AG09309 (cell line): ENCODE measurements at regions not wholly inside any gene's neighbourhood (a gene's known extent, or its start where the extent isn't known, plus 50 kb on each side); places are given as distances from the start of the nearest gene placed in this dataset.

Experiments
- DNase-seq: peaks from one replicate; pipeline ENCODE4 v3.0.0-alpha.2; 2010; ENCODE audit warnings: low read depth
- H3K4me3 ChIP-seq: 2 replicates; pipeline ENCODE4 v1.5.1; 2011; ENCODE audit warnings: mild to moderate bottlenecking, low read depth, low read length, moderate library complexity; ENCODE audit not compliant: control insufficient read depth
- TF ChIP-seq, protein P1 (sequence below): IDR thresholded peaks from 2 replicates; pipeline ENCODE4 v1.5.1; 2011; ENCODE audit warnings: mild to moderate bottlenecking, low read depth, low read length, inconsistent platforms; ENCODE audit not compliant: insufficient read depth, control insufficient read depth; ENCODE audit errors: missing control alignments

DNA sequence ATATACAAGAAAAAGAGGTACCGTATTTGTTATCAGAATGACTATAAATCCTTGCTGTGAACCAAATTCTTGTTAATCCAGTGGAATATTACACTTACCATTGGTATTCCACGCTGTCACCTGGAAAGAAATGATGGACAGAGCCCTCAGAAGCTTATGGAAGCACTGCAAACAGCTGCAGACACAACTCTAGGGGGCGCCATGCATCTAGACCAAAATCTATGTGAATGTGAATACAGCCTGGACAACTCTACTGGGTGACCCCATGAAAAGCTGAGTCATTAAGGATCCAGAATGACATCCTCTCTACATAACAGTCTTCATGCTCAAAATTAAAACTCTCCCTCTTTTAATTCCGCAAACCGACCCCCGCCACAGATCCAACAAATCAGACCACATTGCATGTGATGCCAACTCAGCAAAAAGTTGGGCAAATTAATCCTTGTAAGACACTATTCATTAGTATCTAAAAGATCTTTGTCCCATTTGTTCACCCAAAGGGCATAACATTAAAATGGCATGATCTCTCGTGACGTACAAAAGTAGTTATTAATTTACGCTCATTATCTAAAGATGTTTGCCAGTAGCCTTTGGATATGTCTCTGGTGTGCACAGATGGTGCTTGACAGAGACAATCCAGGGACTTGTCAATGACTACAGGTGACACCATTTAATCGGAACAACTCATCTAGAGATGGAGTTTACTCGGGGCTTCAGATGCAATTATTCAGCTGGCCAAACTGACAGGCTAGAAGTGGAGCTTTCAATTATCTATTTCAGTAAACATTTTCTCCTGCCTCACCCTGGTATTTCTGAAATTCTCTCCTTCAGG lies 552.7 kb upstream of the PSMD7 start:
- TF ChIP-seq, protein P1, sequence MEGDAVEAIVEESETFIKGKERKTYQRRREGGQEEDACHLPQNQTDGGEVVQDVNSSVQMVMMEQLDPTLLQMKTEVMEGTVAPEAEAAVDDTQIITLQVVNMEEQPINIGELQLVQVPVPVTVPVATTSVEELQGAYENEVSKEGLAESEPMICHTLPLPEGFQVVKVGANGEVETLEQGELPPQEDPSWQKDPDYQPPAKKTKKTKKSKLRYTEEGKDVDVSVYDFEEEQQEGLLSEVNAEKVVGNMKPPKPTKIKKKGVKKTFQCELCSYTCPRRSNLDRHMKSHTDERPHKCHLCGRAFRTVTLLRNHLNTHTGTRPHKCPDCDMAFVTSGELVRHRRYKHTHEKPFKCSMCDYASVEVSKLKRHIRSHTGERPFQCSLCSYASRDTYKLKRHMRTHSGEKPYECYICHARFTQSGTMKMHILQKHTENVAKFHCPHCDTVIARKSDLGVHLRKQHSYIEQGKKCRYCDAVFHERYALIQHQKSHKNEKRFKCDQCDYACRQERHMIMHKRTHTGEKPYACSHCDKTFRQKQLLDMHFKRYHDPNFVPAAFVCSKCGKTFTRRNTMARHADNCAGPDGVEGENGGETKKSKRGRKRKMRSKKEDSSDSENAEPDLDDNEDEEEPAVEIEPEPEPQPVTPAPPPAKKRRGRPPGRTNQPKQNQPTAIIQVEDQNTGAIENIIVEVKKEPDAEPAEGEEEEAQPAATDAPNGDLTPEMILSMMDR: peak; percentile 15
- no peak for DNase-seq
- no peak overlapping the region for H3K4me3 ChIP-seq

DNA sequence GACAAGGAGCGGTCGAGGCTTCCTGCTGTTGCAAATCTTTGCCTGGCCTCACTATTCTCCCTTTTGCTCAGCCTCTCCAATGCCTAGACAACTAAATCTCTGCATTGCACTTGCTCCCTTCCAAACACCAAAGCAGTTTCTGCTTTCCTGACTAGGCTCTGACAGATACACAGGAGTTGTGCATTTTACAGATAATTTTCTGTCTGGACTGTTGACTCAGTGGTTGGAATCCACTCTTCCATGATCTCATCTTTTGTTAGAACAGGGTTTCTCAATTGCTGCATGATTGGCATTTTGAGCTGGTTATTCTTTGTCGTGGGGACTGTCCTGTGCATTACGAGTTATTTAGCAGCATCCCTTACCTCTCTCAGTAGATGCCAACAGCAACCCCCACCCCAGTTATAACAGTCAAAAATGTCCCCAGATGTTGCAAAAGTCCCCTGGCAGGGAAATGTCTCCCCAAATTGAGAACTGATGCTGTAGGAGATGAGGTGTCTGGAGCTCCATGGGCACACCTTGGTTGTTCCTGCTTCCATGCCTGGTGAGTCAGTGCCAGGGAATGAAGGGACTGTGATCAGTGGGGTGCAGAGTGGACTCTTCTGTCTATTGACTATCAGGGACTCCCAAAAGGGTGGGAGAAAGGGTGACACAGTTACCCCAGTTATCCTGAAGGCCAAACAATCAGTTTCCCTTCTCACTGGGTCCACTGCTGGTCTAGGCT lies 557.4 kb upstream of the PSMD7 start:
- no peak for DNase-seq
- TF ChIP-seq, protein P1: no peak
- H3K4me3 ChIP-seq: no peak overlapping the region

DNA sequence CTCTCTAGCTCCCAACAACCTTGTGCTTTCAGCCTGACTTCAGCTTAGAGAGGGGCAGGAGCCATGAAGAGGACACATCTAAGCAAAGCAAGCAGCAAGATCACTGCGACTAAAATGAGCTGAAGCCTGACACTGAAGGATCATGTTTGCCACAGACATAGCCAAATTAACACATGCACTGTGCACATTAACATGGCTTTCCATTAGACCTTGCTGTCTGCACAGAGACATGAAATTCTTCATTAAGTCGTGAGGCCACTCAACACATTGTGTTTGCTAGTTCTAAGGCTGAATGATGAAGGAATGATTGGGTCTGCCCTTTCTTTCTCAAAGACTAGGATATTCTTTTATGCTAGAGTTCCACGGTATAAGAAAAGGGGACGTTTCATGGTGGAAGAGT lies 558.3 kb upstream of the PSMD7 start:
- H3K4me3 ChIP-seq: no peak overlapping the region
- TF ChIP-seq, protein P1: no peak
- DNase-seq: no peak

DNA sequence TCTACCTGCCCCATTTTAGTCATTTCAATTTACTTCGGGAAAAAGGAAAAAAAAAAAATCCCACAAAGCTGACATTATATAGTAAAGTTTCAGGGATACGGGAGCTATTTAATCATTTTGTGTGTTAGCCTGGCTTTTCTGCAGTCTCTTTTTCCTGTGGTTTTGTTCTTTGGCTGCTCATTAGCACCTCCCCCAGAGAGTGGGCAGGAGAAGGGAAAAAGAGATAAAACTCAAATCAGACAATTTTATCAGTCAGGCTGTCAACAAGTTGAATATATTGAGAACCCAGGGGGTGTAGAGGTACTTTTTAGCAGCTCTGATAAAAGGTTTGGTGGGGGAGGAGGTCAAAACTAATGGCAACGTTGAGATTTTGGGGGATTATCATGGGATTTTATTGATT lies 559.0 kb upstream of the PSMD7 start:
- no peak overlapping the region for H3K4me3 ChIP-seq
- DNase-seq: no peak
- TF ChIP-seq, protein P1: no peak

DNA sequence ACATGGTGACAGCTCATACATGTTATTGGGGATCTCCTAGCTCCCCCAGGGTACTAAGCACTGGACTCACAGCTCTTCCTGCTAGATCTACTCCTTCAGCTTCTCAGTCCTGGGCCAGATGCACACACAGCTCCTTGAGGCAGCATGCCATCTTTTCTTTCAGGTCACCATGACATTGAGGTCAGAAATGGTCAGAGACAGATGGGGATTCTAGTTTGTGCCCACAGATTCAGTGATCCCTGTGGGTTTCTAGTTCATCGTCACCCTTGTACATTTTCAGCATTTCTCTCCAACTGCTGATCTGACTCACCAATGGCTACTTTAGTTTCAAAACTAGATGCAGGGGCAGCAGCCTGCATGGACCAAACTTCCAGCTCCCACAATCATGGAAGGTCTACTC lies 560.7 kb upstream of the PSMD7 start:
- TF ChIP-seq, protein P1: no peak
- no peak for DNase-seq
- no peak overlapping the region for H3K4me3 ChIP-seq

DNA sequence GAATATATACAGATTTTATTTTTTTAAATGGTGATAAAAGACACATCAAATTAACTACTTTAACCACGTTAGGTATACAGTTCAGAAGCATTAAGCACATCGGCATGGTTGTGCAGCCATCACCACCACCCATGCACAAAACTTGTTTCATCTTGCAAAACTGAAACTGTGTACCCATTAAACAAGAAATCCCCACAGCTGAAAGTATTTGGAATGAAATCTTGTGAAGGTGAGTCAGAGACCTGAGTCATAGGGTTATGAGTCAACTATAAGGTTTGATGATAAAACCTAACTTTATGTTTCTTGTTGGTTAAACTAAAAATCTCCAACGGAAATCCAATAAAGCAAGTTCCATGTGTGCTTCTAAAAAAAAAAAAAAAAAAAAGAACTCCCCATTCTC lies 561.6 kb upstream of the PSMD7 start:
- DNase-seq: peak; percentile 46
- TF ChIP-seq, protein P1: no peak
- H3K4me3 ChIP-seq: no peak overlapping the region
